ENCODE measurements at regions not wholly inside any gene's neighbourhood (a gene's known extent, or its start where the extent isn't known, plus 50 kb on each side); places are given as distances from the start of the nearest gene placed in this dataset.

DNA sequence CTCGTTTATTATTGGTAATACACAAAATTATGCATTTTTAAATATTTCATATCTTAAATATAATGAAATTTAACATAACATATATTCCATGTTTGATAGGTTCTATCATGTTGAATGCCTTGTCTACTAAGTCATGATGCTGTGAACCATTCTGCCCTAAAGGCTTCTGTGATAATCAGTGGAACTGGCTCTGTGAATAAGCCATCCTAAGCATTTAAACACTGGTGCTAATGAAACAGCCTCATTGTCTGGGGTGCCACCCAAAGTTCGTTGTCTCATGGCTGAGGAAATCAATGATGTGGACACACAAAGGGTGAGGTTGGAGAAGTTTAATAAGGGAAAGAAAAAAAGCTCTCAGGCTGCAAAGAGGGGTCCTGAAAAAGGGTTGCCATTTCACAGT is 264.7 kb upstream of the ZRANB2 start:
- no peak overlapping the region for H3K27ac ChIP-seq (ENCODE audit: low read depth, low read length)
- Mint-ChIP-seq H3K36me3 (no peaks in the 10 kb centered on the region), H3K4me1 (no peaks in the 10 kb centered on the region), H3K9me3 (peaks cover 5 to 24% (median 10%) of the 10 kb centered on the region in 5 donors), H3K27me3 (no peaks in the 10 kb centered on the region), H3K27ac (no peak overlapping the region), H3K4me3 (no peak overlapping the region)
- ChIA-PET CTCF (no interaction called here), POLR2A (no interaction called here)
- H3K9me3 ChIP-seq (ENCODE audit: low read length) = peaks cover 3% of the 10 kb centered on the region
- no peaks in the 10 kb centered on the region for H3K36me3 ChIP-seq (ENCODE audit: insufficient read depth, low read length)
- no peak overlapping the region for H3K4me3 ChIP-seq (ENCODE audit: low read length)
- H3K4me1 ChIP-seq (ENCODE audit: insufficient read depth, low read length) = no peaks in the 10 kb centered on the region
- DNase-seq = no peak
- H3K27me3 ChIP-seq (ENCODE audit: insufficient read depth, low read length, poor library complexity, severe bottlenecking) = no peaks in the 10 kb centered on the region

DNA sequence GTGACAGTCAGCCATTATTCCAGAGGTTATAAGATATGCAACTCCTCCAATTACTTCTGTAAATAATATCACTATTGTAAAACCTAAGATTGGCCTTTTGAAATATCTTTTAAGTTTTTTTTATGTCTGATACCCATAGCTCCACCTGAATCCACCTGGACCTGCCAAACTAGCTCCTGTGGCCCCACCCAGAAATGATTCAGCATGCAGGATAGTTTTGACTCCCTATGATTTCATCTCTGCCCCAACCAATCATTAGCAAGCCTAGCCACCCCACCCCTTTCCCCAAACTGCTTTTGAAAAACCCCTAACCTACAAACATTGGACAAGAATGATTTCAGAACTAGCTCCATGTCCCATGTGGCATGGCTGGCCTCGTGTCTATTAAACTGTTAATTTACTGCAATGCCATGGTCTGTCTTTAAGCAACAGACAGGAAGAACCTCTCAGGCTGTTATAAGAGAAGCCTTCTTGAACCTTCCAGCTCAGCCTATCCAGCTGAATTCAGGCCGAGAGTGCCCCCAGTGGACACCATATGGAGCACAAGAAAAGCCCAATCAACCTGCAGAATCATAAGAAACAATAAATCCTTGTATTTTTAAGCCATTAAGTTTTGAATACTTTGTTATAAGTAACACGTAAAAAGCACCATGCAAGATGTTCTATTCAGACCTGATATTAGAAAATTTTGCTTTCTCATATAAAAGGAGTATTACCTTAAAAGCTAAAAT is 263.0 kb upstream of the ZRANB2 start:
- Histone ChIP-seq H3K4me3 (ENCODE audit: low read length) (no peak overlapping the region), H3K27me3 (ENCODE audit: insufficient read depth, low read length, poor library complexity, severe bottlenecking) (no peaks in the 10 kb centered on the region), H3K36me3 (ENCODE audit: insufficient read depth, low read length) (no peaks in the 10 kb centered on the region), H3K4me1 (ENCODE audit: insufficient read depth, low read length) (no peaks in the 10 kb centered on the region), H3K27ac (ENCODE audit: low read depth, low read length) (no peak overlapping the region), H3K9me3 (ENCODE audit: low read length) (peaks cover 11% of the 10 kb centered on the region)
- H3K27me3 Mint-ChIP-seq = no peaks in the 10 kb centered on the region
- peaks cover 7 to 28% (median 18%) of the 10 kb centered on the region in 5 donors for H3K9me3 Mint-ChIP-seq
- H3K4me3 Mint-ChIP-seq = no peak overlapping the region
- ChIA-PET POLR2A (no interaction called here), CTCF (interaction anchor here (1.1 kb wide), 1 partner anchor 11 kb away, joined by 3 read pairs; no protein-coding TSS in a partner anchor)
- no peak for DNase-seq
- no peak overlapping the region for H3K27ac Mint-ChIP-seq
- H3K4me1 Mint-ChIP-seq = no peaks in the 10 kb centered on the region
- no peaks in the 10 kb centered on the region for H3K36me3 Mint-ChIP-seq

DNA sequence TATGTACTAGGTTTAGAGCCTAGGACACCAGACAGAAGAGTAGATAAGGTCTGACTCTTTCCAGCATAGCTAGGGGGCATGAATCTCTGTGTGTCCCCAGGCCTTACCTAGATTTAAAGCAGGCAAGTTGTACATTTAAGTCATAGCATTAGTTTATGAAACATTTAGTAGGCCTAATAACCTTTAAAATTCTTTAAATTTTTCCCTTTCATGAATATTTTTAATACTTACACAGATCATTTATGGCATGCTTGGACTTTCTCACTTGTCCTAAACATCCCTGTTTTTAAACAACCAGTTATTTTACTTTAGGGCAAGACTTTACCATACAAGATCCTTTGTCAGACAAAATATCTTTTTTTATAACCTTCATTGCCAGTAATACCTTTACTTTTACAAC is 258.4 kb upstream of the ZRANB2 start:
- POLR2A ChIA-PET = no interaction called here
- Histone ChIP-seq H3K27ac (ENCODE audit: low read depth, low read length) (no peak overlapping the region), H3K36me3 (ENCODE audit: insufficient read depth, low read length) (no peaks in the 10 kb centered on the region), H3K4me3 (ENCODE audit: low read length) (no peak overlapping the region), H3K27me3 (ENCODE audit: insufficient read depth, low read length, poor library complexity, severe bottlenecking) (no peaks in the 10 kb centered on the region), H3K9me3 (ENCODE audit: low read length) (peaks cover 11% of the 10 kb centered on the region), H3K4me1 (ENCODE audit: insufficient read depth, low read length) (no peaks in the 10 kb centered on the region)
- Mint-ChIP-seq H3K36me3 (no peaks in the 10 kb centered on the region), H3K4me1 (no peaks in the 10 kb centered on the region), H3K27me3 (no peaks in the 10 kb centered on the region), H3K4me3 (no peak overlapping the region), H3K27ac (no peak overlapping the region), H3K9me3 (peaks cover 7 to 36% (median 14%) of the 10 kb centered on the region in 5 donors)
- DNase-seq = no peak
- CTCF ChIA-PET = no interaction called here

DNA sequence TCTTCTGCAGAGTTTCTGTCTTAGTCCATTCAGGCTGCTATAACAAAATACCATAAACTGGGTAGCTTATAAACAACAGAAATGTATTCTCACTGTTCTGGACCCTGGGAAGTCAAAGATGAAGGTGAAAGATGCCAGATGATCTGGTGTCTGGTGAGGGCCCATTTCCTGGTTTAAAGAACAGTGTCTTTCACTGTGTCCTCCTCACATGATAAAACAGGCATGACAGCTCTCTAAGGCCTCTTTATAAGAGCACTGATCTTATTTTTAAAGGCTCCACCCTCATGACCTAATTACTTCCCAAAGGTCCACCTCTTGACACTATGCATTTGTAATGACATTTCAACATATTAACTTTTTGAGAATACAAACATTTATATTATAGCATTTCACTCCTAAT is 250.2 kb upstream of the ZRANB2 start:
- CTCF ChIA-PET = no interaction called here
- no peaks in the 10 kb centered on the region for H3K4me1 ChIP-seq (ENCODE audit: insufficient read depth, low read length)
- H3K27me3 ChIP-seq (ENCODE audit: insufficient read depth, low read length, poor library complexity, severe bottlenecking) = no peaks in the 10 kb centered on the region
- Mint-ChIP-seq H3K27ac (no peak overlapping the region), H3K9me3 (peaks cover 13 to 30% (median 19%) of the 10 kb centered on the region in 5 donors), H3K36me3 (no peaks in the 10 kb centered on the region), H3K27me3 (no peaks in the 10 kb centered on the region), H3K4me3 (no peak overlapping the region), H3K4me1 (no peaks in the 10 kb centered on the region)
- peaks cover 4% of the 10 kb centered on the region for H3K9me3 ChIP-seq (ENCODE audit: low read length)
- no peak overlapping the region for H3K4me3 ChIP-seq (ENCODE audit: low read length)
- no peak for DNase-seq
- POLR2A ChIA-PET = no interaction called here
- no peak overlapping the region for H3K27ac ChIP-seq (ENCODE audit: low read depth, low read length)
- no peaks in the 10 kb centered on the region for H3K36me3 ChIP-seq (ENCODE audit: insufficient read depth, low read length)

DNA sequence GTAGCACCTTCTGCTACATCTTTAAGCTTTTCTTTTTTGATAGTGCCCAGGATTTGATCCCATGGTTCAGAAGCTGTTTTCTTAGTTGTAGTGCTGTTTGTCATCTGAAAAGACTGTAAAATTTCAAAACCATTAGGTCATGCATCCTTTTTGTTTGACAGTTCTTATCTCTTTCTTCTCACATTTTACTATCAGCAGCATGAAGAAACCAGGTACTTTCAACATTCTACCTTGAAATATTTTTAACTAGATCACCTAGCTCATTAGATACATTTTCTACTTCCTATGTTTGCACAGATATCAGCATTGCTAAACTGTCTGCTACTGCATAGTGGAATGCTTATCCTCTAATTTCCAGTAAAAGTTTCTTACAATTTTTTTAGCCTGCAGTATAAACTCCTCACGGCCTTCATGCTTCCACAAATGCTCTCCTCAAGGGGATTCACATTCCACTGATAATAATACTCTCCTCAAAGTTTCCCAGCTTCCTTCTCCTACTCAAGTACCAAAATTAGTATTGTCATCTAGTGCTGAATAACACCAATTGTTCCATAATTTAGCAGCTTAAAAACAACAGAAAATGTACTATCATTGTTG is 243.9 kb upstream of the ZRANB2 start:
- H3K36me3 ChIP-seq (ENCODE audit: insufficient read depth, low read length) = no peaks in the 10 kb centered on the region
- CTCF ChIA-PET = no interaction called here
- no peak overlapping the region for H3K4me3 Mint-ChIP-seq
- no peaks in the 10 kb centered on the region for H3K9me3 ChIP-seq (ENCODE audit: low read length)
- H3K9me3 Mint-ChIP-seq = peaks cover 15 to 33% (median 20%) of the 10 kb centered on the region in 5 donors
- no peak overlapping the region for H3K27ac Mint-ChIP-seq
- no peak overlapping the region for H3K27ac ChIP-seq (ENCODE audit: low read depth, low read length)
- no peaks in the 10 kb centered on the region for H3K36me3 Mint-ChIP-seq
- H3K27me3 Mint-ChIP-seq = no peaks in the 10 kb centered on the region
- no peak overlapping the region for H3K4me3 ChIP-seq (ENCODE audit: low read length)
- no peaks in the 10 kb centered on the region for H3K4me1 Mint-ChIP-seq
- POLR2A ChIA-PET = no interaction called here
- DNase-seq = no peak
- H3K27me3 ChIP-seq (ENCODE audit: insufficient read depth, low read length, poor library complexity, severe bottlenecking) = no peaks in the 10 kb centered on the region
- no peaks in the 10 kb centered on the region for H3K4me1 ChIP-seq (ENCODE audit: insufficient read depth, low read length)

DNA sequence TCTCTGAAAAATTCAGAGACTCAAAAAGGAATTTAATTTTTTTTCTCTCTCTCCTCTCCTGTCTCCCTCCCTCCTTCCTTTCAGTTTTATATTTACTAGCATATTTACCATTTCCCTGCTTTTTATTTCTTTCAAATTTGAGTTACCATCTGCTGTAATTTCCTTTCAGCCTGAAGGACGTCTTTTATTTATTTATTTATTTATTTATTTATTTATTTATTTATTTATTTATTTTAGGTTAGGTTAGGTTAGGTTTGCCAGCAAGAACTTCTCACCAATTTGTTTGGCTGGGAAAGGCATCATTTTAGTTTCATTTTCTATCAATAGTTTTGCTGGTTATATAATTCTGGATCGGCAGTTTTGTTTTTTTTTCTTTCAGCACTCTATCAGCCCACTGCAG is 231.7 kb upstream of the ZRANB2 start:
- no peaks in the 10 kb centered on the region for H3K36me3 Mint-ChIP-seq
- H3K27ac Mint-ChIP-seq = no peak overlapping the region
- H3K4me3 Mint-ChIP-seq = no peak overlapping the region
- no peak for DNase-seq
- CTCF ChIA-PET = no interaction called here
- no peaks in the 10 kb centered on the region for H3K4me1 Mint-ChIP-seq
- H3K27me3 Mint-ChIP-seq = no peaks in the 10 kb centered on the region
- POLR2A ChIA-PET = no interaction called here
- H3K36me3 ChIP-seq (ENCODE audit: insufficient read depth, low read length) = no peaks in the 10 kb centered on the region
- H3K27ac ChIP-seq (ENCODE audit: low read depth, low read length) = no peak overlapping the region
- H3K9me3 Mint-ChIP-seq = peaks cover 5 to 23% (median 11%) of the 10 kb centered on the region in 5 donors
- H3K27me3 ChIP-seq (ENCODE audit: insufficient read depth, low read length, poor library complexity, severe bottlenecking) = no peaks in the 10 kb centered on the region
- H3K4me1 ChIP-seq (ENCODE audit: insufficient read depth, low read length) = no peaks in the 10 kb centered on the region
- H3K9me3 ChIP-seq (ENCODE audit: low read length) = no peaks in the 10 kb centered on the region
- no peak overlapping the region for H3K4me3 ChIP-seq (ENCODE audit: low read length)

DNA sequence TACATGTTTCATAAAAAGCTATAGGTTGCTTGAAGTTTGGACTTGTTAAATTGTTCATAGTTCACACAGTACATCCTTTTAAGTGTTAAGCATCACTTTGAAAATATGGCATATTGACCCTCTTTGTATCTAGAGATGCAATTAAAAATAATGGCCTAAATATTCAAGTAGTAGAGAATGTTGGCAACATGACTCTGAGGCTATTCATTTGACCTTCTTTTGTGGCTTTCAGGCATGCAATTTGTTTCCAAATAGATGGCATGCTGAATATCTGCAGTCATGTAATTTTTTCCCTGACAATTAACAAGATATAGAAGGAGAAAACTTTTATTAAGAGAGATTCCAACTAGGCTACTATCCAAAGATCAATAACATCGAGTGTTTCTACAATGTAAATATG is 230.5 kb upstream of the ZRANB2 start:
- no peaks in the 10 kb centered on the region for H3K36me3 Mint-ChIP-seq
- H3K9me3 Mint-ChIP-seq = peaks cover 2 to 23% (median 9%) of the 10 kb centered on the region in 5 donors
- DNase-seq = no peak
- H3K27me3 Mint-ChIP-seq = no peaks in the 10 kb centered on the region
- Histone ChIP-seq H3K4me1 (ENCODE audit: insufficient read depth, low read length) (no peaks in the 10 kb centered on the region), H3K36me3 (ENCODE audit: insufficient read depth, low read length) (no peaks in the 10 kb centered on the region), H3K27me3 (ENCODE audit: insufficient read depth, low read length, poor library complexity, severe bottlenecking) (no peaks in the 10 kb centered on the region), H3K4me3 (ENCODE audit: low read length) (no peak overlapping the region), H3K9me3 (ENCODE audit: low read length) (no peaks in the 10 kb centered on the region), H3K27ac (ENCODE audit: low read depth, low read length) (no peak overlapping the region)
- CTCF ChIA-PET = no interaction called here
- no peak overlapping the region for H3K4me3 Mint-ChIP-seq
- no peaks in the 10 kb centered on the region for H3K4me1 Mint-ChIP-seq
- no peak overlapping the region for H3K27ac Mint-ChIP-seq
- POLR2A ChIA-PET = no interaction called here

DNA sequence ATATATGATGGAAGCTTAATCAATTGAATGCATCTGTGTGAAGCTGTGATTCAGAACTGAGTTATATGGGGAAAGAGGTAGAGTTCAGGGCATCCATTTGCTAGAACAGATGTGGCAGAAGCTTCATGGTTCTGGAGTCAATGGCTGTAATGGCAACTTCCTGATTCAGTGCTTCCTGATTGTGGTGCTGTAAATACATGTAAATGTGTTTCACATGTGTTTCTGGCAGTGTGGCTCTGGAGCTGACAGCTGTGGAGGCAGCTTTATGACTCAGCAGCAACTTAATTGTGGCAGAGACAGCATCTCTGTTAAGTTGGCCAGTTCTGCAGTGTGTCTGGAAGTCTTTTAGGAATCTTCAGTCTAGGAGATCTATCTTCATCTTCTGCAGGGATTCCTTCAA is 226.6 kb upstream of the ZRANB2 start:
- H3K9me3 ChIP-seq (ENCODE audit: low read length) = no peaks in the 10 kb centered on the region
- DNase-seq = no peak
- H3K36me3 Mint-ChIP-seq = no peaks in the 10 kb centered on the region
- no peaks in the 10 kb centered on the region for H3K27me3 ChIP-seq (ENCODE audit: insufficient read depth, low read length, poor library complexity, severe bottlenecking)
- H3K27ac Mint-ChIP-seq = no peak overlapping the region
- no peaks in the 10 kb centered on the region for H3K27me3 Mint-ChIP-seq
- peaks cover 2 to 15% (median 4%) of the 10 kb centered on the region in 5 donors for H3K9me3 Mint-ChIP-seq
- H3K4me3 Mint-ChIP-seq = no peak overlapping the region
- H3K36me3 ChIP-seq (ENCODE audit: insufficient read depth, low read length) = no peaks in the 10 kb centered on the region
- no peak overlapping the region for H3K27ac ChIP-seq (ENCODE audit: low read depth, low read length)
- ChIA-PET POLR2A (no interaction called here), CTCF (no interaction called here)
- no peaks in the 10 kb centered on the region for H3K4me1 ChIP-seq (ENCODE audit: insufficient read depth, low read length)
- no peak overlapping the region for H3K4me3 ChIP-seq (ENCODE audit: low read length)
- H3K4me1 Mint-ChIP-seq = no peaks in the 10 kb centered on the region

All from CD8-positive, alpha-beta memory T cell (primary cell).